ENCODE measurements at regions not wholly inside any gene's neighbourhood (a gene's known extent, or its start where the extent isn't known, plus 50 kb on each side); places are given as distances from the start of the nearest gene placed in this dataset.
"Not testable (repeated sequence)": the region's sequence is repeated elsewhere in the genome, so short reads cannot be mapped to it uniquely, and the experiment has no call there.

DNA sequence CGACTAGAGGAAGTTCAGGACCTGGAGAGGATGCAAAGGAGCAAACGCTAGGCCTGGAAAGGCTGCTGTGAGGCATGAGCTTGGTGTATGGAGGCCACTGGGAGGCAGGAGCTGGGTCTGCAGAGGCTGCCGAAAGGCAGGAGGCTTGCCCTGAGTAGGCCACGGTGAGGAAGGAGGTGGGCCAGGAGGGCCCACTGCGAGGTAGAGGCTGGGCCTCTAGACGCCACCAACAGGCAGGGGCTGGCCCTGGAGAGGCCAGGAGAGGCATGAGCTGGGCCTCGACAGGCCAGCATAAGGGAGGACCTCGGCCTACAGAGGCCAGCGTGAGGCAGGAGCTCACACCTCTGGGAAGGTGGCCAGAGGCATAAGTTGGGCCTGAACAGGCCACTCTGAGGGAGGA lies 330.0 kb downstream of the ZNF479 start:
- not testable (repeated sequence) for DNase-seq (ENCODE audit: insufficient read length, low spot score)
- FAIRE-seq: peak; percentile 51

DNA sequence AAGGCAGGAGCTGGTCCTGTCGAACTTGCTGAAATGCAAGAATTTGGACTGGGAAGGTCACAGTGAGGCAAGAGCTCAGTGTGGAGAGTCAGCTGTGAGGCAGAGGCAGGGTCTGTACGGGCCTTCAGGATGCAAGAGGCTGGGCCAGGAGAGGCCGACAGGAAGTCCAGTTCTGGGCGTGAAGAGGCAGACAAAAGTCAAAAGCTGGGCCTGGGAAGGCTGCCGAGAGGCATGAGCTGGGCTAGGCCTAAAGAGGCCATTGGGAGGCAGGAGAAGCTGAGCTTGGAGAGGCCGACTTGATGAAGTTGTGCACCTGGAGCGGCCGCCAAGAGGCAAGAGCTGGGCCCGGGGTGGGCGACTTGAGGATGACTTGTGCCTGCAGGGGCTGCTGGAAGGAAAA lies 330.5 kb downstream of the ZNF479 start:
- DNase-seq (ENCODE audit: insufficient read length, low spot score); FAIRE-seq: not testable (repeated sequence)

DNA sequence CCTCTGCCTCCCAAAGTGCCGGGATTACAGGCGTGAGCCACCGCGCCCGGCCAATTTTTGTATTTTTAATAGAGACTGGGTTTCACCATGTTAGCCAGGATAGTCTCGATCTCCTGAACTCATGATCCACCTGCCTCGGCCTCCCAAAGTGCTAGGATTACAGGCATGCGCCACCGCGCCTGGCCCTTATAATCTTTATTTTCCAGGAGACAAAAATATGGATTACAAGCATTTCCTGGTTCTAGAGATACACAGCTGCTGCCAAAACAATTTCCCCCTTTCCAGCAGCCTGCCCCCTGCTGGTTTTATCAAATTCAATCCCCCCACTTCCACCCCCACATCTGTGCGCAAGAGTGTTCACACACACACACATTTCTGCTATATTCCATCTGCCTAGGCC lies 333.4 kb downstream of the ZNF479 start:
- not testable (repeated sequence) for DNase-seq (ENCODE audit: insufficient read length, low spot score)

DNA sequence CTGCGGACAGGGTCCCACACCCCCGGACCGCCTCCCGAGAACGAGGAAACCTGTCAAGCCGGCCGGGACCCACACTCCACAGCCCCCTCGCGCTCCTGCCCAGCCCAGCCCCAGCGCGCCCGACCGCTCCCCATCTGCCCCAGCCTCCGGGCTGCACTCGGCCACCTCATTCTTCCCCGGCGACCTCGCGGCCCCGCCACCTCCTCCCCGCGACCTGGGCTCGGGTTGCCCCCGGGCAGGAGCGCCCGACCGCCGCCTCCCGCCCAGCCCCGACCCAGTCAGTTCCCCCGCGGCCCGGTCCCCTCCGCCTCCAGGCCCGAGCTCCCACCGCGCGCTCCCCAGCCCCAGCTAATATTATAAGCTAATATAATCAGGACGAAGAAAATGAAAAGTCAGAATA lies 344.8 kb downstream of the ZNF479 start:
- FAIRE-seq: not testable (repeated sequence)

More for the DNA sequence above, 333.4 kb downstream of the ZNF479 start:
- FAIRE-seq: not testable (repeated sequence)

More for the DNA sequence above, 344.8 kb downstream of the ZNF479 start:
- not testable (repeated sequence) for DNase-seq (ENCODE audit: insufficient read length, low spot score)

Measured in HTR-8/SVneo (cell line).